ENCODE measurements at regions not wholly inside any gene's neighbourhood (a gene's known extent, or its start where the extent isn't known, plus 50 kb on each side); places are given as distances from the start of the nearest gene placed in this dataset.

DNA sequence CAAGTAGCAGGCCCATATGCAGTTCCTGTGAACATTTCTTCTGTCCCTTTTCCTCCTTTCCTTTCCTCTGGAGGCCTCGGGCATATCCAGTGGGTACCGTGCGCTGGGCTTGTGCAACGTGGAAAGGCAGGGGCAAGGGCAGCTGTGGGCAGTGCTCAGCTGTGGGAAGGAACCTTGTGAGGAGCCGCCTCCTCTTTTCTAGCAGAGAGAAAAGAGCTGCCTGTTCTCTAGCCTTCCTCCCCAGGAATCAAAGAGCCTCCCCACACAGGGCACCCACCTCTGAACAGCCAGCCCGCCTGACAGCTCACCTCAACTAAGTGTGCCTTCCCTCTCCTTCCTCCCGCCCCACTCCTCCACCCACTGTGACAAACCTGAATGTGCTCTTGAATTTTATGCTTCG is 143.3 kb upstream of the HDDC2 start:
- H4K20me1 ChIP-seq (ENCODE audit: insufficient read depth, low read length, poor library complexity, severe bottlenecking), result no peaks in the 10 kb centered on the region
- no peaks in the 10 kb centered on the region for H3K27me3 ChIP-seq (ENCODE audit: insufficient read depth, low read length, poor library complexity, severe bottlenecking)
- H3K4me2 ChIP-seq (ENCODE audit: low read depth, low read length, poor library complexity, severe bottlenecking), result peak overlapping the region; percentile 10
- no peaks in the 10 kb centered on the region for H3K9me2 ChIP-seq (replicated peaks; ENCODE audit: low read depth, low read length)
- H3K9me3 ChIP-seq (ENCODE audit: insufficient read depth, low read depth, low read length), result no peaks in the 10 kb centered on the region
- H3K4me1 ChIP-seq (ENCODE audit: insufficient read depth, low read length, poor library complexity, severe bottlenecking), result peaks cover 28% of the 10 kb centered on the region
- H3K79me2 ChIP-seq (ENCODE audit: insufficient read depth, low read length), result no peaks in the 10 kb centered on the region
- no peak overlapping the region for H3K9ac ChIP-seq (ENCODE audit: low read depth, low read length, poor library complexity, severe bottlenecking)
- H3F3A ChIP-seq (ENCODE audit: low read depth), result no peaks in the 10 kb centered on the region
- H2AFZ ChIP-seq (ENCODE audit: low read length), result peak overlapping the region; percentile 60
- no peaks in the 10 kb centered on the region for H3K36me3 ChIP-seq (ENCODE audit: insufficient read depth, low read length)
- TF ChIP-seq, protein P1, sequence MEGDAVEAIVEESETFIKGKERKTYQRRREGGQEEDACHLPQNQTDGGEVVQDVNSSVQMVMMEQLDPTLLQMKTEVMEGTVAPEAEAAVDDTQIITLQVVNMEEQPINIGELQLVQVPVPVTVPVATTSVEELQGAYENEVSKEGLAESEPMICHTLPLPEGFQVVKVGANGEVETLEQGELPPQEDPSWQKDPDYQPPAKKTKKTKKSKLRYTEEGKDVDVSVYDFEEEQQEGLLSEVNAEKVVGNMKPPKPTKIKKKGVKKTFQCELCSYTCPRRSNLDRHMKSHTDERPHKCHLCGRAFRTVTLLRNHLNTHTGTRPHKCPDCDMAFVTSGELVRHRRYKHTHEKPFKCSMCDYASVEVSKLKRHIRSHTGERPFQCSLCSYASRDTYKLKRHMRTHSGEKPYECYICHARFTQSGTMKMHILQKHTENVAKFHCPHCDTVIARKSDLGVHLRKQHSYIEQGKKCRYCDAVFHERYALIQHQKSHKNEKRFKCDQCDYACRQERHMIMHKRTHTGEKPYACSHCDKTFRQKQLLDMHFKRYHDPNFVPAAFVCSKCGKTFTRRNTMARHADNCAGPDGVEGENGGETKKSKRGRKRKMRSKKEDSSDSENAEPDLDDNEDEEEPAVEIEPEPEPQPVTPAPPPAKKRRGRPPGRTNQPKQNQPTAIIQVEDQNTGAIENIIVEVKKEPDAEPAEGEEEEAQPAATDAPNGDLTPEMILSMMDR (conservative IDR thresholded peaks at IDR 0.05; ENCODE audit: low read length), result no peak
- no peak for TF ChIP-seq EZH2phosphoT487 (IDR thresholded peaks at IDR 0.05; ENCODE audit: borderline replicate concordance)
- no peak overlapping the region for H3K4me3 ChIP-seq (ENCODE audit: low read length, poor library complexity, severe bottlenecking)

DNA sequence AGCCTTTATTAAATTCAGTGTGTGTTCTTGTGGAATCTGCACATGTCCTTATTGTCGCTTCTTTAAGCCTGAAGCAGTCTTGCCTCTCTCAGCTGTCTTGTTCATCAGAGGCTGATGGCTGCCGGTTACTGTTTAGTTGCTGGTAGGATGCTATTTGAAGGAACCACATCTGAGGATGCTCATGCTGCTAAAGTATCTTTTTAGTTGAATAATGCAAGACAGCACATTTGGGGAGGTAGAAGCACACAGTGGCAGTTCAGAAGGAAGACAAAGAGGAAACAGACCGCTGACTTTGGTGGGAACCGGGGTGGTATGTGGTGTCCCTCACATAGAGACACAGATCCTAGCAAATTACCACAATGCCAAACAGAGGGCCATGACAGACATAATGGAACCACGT is 144.2 kb upstream of the HDDC2 start:
- Histone ChIP-seq H3K27me3 (ENCODE audit: insufficient read depth, low read length, poor library complexity, severe bottlenecking) (no peaks in the 10 kb centered on the region), H3K9ac (ENCODE audit: low read depth, low read length, poor library complexity, severe bottlenecking) (no peak overlapping the region), H3F3A (ENCODE audit: low read depth) (no peaks in the 10 kb centered on the region), H3K79me2 (ENCODE audit: insufficient read depth, low read length) (no peaks in the 10 kb centered on the region), H3K4me2 (ENCODE audit: low read depth, low read length, poor library complexity, severe bottlenecking) (peak overlapping the region; percentile 25), H3K9me2 (replicated peaks; ENCODE audit: low read depth, low read length) (no peaks in the 10 kb centered on the region), H3K4me1 (ENCODE audit: insufficient read depth, low read length, poor library complexity, severe bottlenecking) (peaks cover 29% of the 10 kb centered on the region), H3K9me3 (ENCODE audit: insufficient read depth, low read depth, low read length) (no peaks in the 10 kb centered on the region), H2AFZ (ENCODE audit: low read length) (peak overlapping the region; percentile 40), H4K20me1 (ENCODE audit: insufficient read depth, low read length, poor library complexity, severe bottlenecking) (no peaks in the 10 kb centered on the region), H3K36me3 (ENCODE audit: insufficient read depth, low read length) (no peaks in the 10 kb centered on the region), H3K4me3 (ENCODE audit: low read length, poor library complexity, severe bottlenecking) (no peak overlapping the region)
- TF ChIP-seq EZH2phosphoT487 (IDR thresholded peaks at IDR 0.05; ENCODE audit: borderline replicate concordance), result no peak
- TF ChIP-seq, protein P1 (conservative IDR thresholded peaks at IDR 0.05; ENCODE audit: low read length), result no peak

DNA sequence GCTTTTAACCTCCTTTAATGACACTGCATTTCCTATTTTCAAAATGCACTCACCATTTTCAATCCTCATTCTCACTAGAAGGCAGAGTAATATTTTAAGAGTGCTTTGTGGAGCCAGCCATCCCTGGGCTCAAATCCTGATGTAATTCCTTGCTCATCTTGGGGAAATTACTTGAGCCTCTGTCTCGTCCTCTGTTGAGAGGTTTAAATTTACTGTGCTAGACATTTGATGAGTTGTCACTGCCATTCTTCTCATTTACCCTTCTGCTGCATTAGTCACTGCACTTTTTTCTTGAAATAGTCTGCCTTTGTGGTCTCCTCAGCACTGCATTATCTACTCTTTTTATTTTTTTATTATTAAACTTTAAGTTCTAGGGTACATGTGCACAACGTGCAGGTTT is 150.0 kb upstream of the HDDC2 start:
- Histone ChIP-seq H3K4me1 (ENCODE audit: insufficient read depth, low read length, poor library complexity, severe bottlenecking) (peaks cover 9% of the 10 kb centered on the region), H3K9me2 (replicated peaks; ENCODE audit: low read depth, low read length) (no peaks in the 10 kb centered on the region), H2AFZ (ENCODE audit: low read length) (peak overlapping the region; percentile 60; the same call in 1 of the 2 replicates), H3F3A (ENCODE audit: low read depth) (no peaks in the 10 kb centered on the region), H3K4me3 (ENCODE audit: low read length, poor library complexity, severe bottlenecking) (no peak overlapping the region), H4K20me1 (ENCODE audit: insufficient read depth, low read length, poor library complexity, severe bottlenecking) (no peaks in the 10 kb centered on the region), H3K27me3 (ENCODE audit: insufficient read depth, low read length, poor library complexity, severe bottlenecking) (no peaks in the 10 kb centered on the region), H3K79me2 (ENCODE audit: insufficient read depth, low read length) (no peaks in the 10 kb centered on the region), H3K4me2 (ENCODE audit: low read depth, low read length, poor library complexity, severe bottlenecking) (no peak overlapping the region), H3K9me3 (ENCODE audit: insufficient read depth, low read depth, low read length) (peaks cover 19% of the 10 kb centered on the region; the same call in 1 of the 2 replicates), H3K9ac (ENCODE audit: low read depth, low read length, poor library complexity, severe bottlenecking) (no peak overlapping the region), H3K36me3 (ENCODE audit: insufficient read depth, low read length) (no peaks in the 10 kb centered on the region)
- no peak for TF ChIP-seq EZH2phosphoT487 (IDR thresholded peaks at IDR 0.05; ENCODE audit: borderline replicate concordance)
- TF ChIP-seq, protein P1 (conservative IDR thresholded peaks at IDR 0.05; ENCODE audit: low read length), result no peak

Measured in Loucy (cell line).